Stomach (tissue), 4 donors: ENCODE measurements at regions not wholly inside any gene's neighbourhood (a gene's known extent, or its start where the extent isn't known, plus 50 kb on each side); places are given as distances from the start of the nearest gene placed in this dataset.

Experiments used
- CTCF ChIP-seq, 7 experiments: fragments of 450-650 bp in 4 of 7; fragments of 200-600 bp in 3 of 7; sonication (generic) in 3 of 7; IDR thresholded peaks; one replicate each; pipeline ENCODE4 v1.5.1; 2016 to 2019; ENCODE audit warnings: antibody characterized with exemption in 7 of 7, control low read depth in 2 of 7, mild to moderate bottlenecking in 1 of 7
- EP300 ChIP-seq: sonication (generic); formaldehyde crosslinking; IDR thresholded peaks from one replicate; pipeline ENCODE4 v1.6.1; 2017; ENCODE audit warnings: antibody characterized with exemption
- POLR2A ChIP-seq, 4 donors: fragments of 450-650 bp; IDR thresholded peaks; one replicate each; pipeline ENCODE4 v1.6.1; 2016; ENCODE audit warnings: antibody characterized with exemption in 4 of 4, control low read depth in 2 of 4, mild to moderate bottlenecking in 1 of 4, moderate library complexity in 1 of 4
- POLR2AphosphoS5 ChIP-seq, 3 donors: sonication (generic); formaldehyde crosslinking; IDR thresholded peaks; one replicate each; pipeline ENCODE4 v1.6.1; 2016; ENCODE audit warnings: antibody characterized with exemption in 3 of 3

- TF ChIP-seq CTCF (IDR thresholded peaks at IDR 0.05), result no peak
- TF ChIP-seq POLR2A (IDR thresholded peaks at IDR 0.05), result no peak
- no peak for TF ChIP-seq POLR2AphosphoS5 (IDR thresholded peaks at IDR 0.05)
- no peak for TF ChIP-seq EP300
Measured at GRCh38 chr9:106526716-106527204, 336.2 kb upstream of the ZNF462 start.
